Omental fat pad (tissue), 3 donors: ENCODE measurements at regions not wholly inside any gene's neighbourhood (a gene's known extent, or its start where the extent isn't known, plus 50 kb on each side); places are given as distances from the start of the nearest gene placed in this dataset.

Experiments used
- ATAC-seq: fragments of 150-250 bp; one replicate; pipeline ENCODE4 v1.9.1; 2016; ENCODE audit warnings: mild to moderate bottlenecking, moderate library complexity; ENCODE audit not compliant: low FRiP score
- DNase-seq: peaks from one replicate; pipeline ENCODE4 v3.0.0-alpha.2; 2019; ENCODE audit warnings: low spot score
- TF ChIP-seq, protein P1 (sequence below), 3 donors: fragments of 450-650 bp; IDR thresholded peaks; one replicate each; pipeline ENCODE4 v1.5.1; 2016 to 2017; ENCODE audit warnings: antibody characterized with exemption in 3 of 3, mild to moderate bottlenecking in 3 of 3, moderate library complexity in 2 of 3

GRCh38 chr1:114222920-114223319 is 69.3 kb upstream of the SYT6 start:
- DNase-seq (no peak), ATAC-seq (no peak)
- TF ChIP-seq, protein P1, sequence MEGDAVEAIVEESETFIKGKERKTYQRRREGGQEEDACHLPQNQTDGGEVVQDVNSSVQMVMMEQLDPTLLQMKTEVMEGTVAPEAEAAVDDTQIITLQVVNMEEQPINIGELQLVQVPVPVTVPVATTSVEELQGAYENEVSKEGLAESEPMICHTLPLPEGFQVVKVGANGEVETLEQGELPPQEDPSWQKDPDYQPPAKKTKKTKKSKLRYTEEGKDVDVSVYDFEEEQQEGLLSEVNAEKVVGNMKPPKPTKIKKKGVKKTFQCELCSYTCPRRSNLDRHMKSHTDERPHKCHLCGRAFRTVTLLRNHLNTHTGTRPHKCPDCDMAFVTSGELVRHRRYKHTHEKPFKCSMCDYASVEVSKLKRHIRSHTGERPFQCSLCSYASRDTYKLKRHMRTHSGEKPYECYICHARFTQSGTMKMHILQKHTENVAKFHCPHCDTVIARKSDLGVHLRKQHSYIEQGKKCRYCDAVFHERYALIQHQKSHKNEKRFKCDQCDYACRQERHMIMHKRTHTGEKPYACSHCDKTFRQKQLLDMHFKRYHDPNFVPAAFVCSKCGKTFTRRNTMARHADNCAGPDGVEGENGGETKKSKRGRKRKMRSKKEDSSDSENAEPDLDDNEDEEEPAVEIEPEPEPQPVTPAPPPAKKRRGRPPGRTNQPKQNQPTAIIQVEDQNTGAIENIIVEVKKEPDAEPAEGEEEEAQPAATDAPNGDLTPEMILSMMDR (IDR thresholded peaks at IDR 0.05): no peak

GRCh38 chr1:114219172-114219868 is 65.7 kb upstream of the SYT6 start:
- ATAC-seq: no peak
- TF ChIP-seq, protein P1 (IDR thresholded peaks at IDR 0.05): no peak
- no peak for DNase-seq

DNA sequence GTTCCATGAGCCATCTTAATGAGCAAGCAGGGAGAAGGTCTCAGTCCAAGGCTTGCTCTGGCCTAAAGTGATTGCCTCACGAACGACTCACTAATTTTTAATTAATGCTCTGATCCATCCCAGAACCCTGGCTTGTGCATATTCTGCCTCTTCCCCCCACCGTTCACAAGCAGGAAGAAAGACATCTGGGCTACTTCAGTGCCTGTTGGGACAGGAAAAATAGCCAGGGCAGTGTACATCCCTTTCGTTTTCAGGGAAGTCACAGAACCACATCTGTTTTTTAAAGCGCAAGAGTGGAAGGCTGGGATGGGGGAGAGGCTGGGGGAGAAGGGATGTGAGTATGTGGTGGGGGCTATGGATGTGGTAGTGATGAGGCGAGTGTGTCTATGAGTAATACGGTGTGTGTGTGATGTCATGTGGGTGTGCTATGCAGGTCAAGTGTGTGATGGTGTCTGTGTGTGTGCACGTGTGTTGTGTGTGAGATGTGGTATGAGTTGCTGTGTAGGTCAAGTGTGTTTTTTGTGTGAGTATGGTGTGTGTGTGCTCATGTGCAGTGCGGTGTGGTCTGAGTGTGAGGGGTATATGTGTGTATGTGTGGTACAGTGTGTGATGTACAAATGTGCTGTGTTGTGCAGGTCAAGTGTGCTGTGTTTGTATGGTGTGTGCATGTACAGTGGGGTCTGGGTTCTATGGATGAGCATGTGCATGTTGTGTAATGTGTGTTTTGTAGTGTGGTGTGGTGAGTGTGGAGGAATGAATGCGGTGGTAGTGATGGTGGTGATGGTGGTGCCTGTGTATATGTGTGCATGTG is 64.9 kb upstream of the SYT6 start:
- no peak for ATAC-seq

DNA sequence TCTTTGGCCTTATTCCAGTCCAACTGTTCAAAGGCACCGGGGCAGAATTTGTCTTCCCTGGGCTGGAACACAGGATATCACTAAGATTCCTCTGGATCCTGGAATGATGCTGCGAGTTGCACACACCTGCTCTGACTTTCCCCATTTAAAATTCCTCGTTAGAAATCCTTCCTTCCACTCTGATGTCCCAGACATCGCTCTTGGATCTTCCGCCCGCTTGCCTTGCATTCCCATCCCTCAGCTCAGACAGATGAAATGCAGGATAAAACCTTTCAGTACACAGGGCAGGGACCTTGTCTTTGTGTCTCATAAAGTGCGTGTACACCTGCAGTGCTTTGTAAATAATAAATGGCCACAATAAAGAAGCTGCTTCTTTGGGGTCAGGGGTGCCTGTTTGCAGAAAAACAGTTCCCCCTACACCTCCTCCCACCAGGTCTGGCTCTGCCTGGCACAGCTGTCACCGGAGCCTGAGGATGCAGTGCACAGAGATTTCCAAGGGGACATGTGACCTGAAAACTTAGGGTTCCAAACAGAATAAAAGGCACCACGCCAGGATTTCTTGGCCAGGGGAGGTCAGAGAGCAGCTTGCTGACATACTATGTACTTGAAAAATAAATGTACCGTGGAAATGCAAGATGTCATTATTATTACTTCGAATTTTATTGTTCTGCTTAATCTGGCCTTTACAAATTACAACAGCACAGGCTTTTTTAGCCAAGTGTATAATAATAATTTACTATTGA is 62.9 kb upstream of the SYT6 start:
- TF ChIP-seq, protein P1 (IDR thresholded peaks at IDR 0.05): no peak
- ATAC-seq (no peak), DNase-seq (no peak)

More for the DNA sequence above, 64.9 kb upstream of the SYT6 start:
- TF ChIP-seq, protein P1 (IDR thresholded peaks at IDR 0.05): no peak
- DNase-seq: no peak

DNA sequence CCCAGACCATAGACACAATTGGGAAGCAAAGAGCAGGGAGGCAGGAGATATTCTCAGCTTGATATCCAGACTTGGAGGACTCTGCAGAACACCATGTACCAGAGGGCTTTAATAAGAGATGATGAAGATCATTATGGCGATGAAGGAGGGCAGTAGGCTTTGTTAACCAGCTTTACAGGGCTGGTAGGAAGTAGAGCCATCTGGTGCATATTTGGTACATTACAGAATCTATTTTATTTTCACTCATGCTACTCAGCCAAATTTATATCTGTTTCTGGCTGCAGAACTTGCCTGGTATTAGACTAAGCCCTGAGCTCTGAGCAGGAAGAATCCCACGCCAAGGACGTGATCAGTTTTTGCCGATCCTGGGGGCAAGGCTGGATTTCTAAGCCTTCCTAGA is 61.8 kb upstream of the SYT6 start:
- no peak for DNase-seq
- no peak for ATAC-seq
- TF ChIP-seq, protein P1 (IDR thresholded peaks at IDR 0.05): no peak

DNA sequence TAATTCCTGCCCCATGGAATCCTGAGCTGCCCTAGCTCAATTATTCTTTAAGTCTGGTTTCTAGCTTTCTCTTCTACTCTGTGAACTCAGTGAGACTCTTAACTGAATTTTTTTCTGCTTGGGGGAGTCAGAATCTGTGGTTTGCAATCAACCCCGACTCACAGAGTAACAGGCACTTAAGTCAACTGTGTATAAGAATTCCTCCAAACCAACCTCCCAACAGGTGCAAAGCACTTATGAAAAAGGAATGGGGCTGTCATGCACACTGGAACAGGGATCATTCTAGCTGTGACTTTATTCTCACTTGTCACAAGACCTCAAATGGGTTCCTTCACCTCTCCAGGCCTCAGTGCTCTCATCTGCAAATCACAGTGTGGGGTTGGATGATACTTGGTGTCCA is 60.3 kb upstream of the SYT6 start:
- TF ChIP-seq, protein P1 (IDR thresholded peaks at IDR 0.05): no peak
- DNase-seq (no peak), ATAC-seq (no peak)
